Gastroesophageal sphincter (tissue), 3 donors: ENCODE measurements at regions not wholly inside any gene's neighbourhood (a gene's known extent, or its start where the extent isn't known, plus 50 kb on each side); places are given as distances from the start of the nearest gene placed in this dataset.

Experiments used
- EP300 ChIP-seq: sonication (generic); formaldehyde crosslinking; IDR thresholded peaks from one replicate; pipeline ENCODE4 v1.6.1; 2017; ENCODE audit warnings: antibody characterized with exemption, mild to moderate bottlenecking
- POLR2A ChIP-seq, 2 donors: fragments of 450-650 bp; IDR thresholded peaks; one replicate each; pipeline ENCODE4 v1.6.1; 2017; ENCODE audit warnings: antibody characterized with exemption in 2 of 2, mild to moderate bottlenecking in 2 of 2, moderate library complexity in 1 of 2
- POLR2AphosphoS5 ChIP-seq: sonication (generic); formaldehyde crosslinking; IDR thresholded peaks from one replicate; pipeline ENCODE4 v1.6.1; 2017; ENCODE audit warnings: antibody characterized with exemption
- TF ChIP-seq, protein P1 (sequence below), 4 experiments: fragments of 200-600 bp in 2 of 4; fragments of 450-650 bp in 2 of 4; sonication (generic) in 1 of 4; IDR thresholded peaks; one replicate each; pipeline ENCODE4 v1.5.1; 2017 to 2019; ENCODE audit warnings: antibody characterized with exemption in 4 of 4, mild to moderate bottlenecking in 2 of 4, moderate library complexity in 2 of 4

DNA sequence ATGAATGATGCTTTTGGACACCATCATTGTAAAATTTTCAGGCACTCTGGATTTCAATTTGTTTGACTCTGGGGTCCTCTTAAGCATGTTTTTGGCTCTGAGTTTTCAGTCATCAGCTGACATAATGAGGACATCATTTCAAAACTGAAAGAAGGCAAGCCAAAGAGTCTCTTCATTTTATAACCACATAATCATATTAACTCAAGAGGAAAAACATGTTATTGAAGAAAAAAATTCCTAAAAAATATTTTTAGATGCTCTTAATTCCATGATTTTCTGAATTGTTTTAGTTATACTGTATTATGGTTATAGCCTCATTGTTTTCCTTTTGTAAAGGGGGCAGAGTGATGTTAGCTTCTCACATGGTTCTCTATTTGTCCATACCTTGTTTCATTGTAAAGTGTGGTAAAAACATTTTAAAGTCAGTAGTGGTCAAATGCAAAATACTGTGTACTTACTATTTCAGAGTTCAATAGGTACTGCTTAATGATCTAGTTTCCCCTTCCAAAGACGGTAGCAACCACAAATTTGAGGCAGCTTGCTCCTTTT, 472.1 kb downstream of the DMRT2 start:
- TF ChIP-seq, protein P1, sequence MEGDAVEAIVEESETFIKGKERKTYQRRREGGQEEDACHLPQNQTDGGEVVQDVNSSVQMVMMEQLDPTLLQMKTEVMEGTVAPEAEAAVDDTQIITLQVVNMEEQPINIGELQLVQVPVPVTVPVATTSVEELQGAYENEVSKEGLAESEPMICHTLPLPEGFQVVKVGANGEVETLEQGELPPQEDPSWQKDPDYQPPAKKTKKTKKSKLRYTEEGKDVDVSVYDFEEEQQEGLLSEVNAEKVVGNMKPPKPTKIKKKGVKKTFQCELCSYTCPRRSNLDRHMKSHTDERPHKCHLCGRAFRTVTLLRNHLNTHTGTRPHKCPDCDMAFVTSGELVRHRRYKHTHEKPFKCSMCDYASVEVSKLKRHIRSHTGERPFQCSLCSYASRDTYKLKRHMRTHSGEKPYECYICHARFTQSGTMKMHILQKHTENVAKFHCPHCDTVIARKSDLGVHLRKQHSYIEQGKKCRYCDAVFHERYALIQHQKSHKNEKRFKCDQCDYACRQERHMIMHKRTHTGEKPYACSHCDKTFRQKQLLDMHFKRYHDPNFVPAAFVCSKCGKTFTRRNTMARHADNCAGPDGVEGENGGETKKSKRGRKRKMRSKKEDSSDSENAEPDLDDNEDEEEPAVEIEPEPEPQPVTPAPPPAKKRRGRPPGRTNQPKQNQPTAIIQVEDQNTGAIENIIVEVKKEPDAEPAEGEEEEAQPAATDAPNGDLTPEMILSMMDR (IDR thresholded peaks at IDR 0.05): no peak
- no peak for TF ChIP-seq POLR2AphosphoS5
- TF ChIP-seq POLR2A (IDR thresholded peaks at IDR 0.05): no peak
- TF ChIP-seq EP300: no peak
